ENCODE measurements at regions not wholly inside any gene's neighbourhood (a gene's known extent, or its start where the extent isn't known, plus 50 kb on each side); places are given as distances from the start of the nearest gene placed in this dataset.

GRCh38 chr4:64880557-64880956 lies 471.3 kb upstream of the TECRL start:
- TF ChIP-seq FOXK2 (IDR thresholded peaks at IDR 0.05), result no peak
- no peak for TF ChIP-seq FOXM1 (IDR thresholded peaks at IDR 0.05; ENCODE audit: borderline replicate concordance)
- no peak for TF ChIP-seq SUZ12 (IDR thresholded peaks at IDR 0.05)
- no peak for TF ChIP-seq ZNF384 (IDR thresholded peaks at IDR 0.05)
- TF ChIP-seq HDGF (IDR thresholded peaks at IDR 0.05; ENCODE audit: borderline replicate concordance), result no peak
- no peak for TF ChIP-seq SP1 (IDR thresholded peaks at IDR 0.05)
- no peak for DNase-seq (ENCODE audit: extremely low spot score)
- ChIA-PET POLR2A (no interaction called here), CTCF (no interaction called here)

GRCh38 chr4:64876021-64876420 lies 466.8 kb upstream of the TECRL start:
- TF ChIP-seq BHLHE40 (IDR thresholded peaks at IDR 0.05; ENCODE audit: borderline replicate concordance), result no peak
- no peak for TF ChIP-seq FOXA1 (IDR thresholded peaks at IDR 0.05)
- no peak for TF ChIP-seq CTBP1 (IDR thresholded peaks at IDR 0.05; ENCODE audit: borderline replicate concordance)
- no peak for TF ChIP-seq SP1 (IDR thresholded peaks at IDR 0.05)
- TF ChIP-seq ARNT (IDR thresholded peaks at IDR 0.05), result no peak
- no peak for TF ChIP-seq ZNF384 (IDR thresholded peaks at IDR 0.05)
- TF ChIP-seq LEF1 (IDR thresholded peaks at IDR 0.05; ENCODE audit: borderline replicate concordance), result no peak
- ChIA-PET CTCF (no interaction called here), POLR2A (no interaction called here)
- no peak for DNase-seq (ENCODE audit: extremely low spot score)

- TF ChIP-seq CTBP1 (IDR thresholded peaks at IDR 0.05; ENCODE audit: borderline replicate concordance), result no peak
- TF ChIP-seq FOXK2 (IDR thresholded peaks at IDR 0.05), result no peak
- TF ChIP-seq ARNT (IDR thresholded peaks at IDR 0.05), result no peak
- TF ChIP-seq PKNOX1 (IDR thresholded peaks at IDR 0.05), result no peak
- CTCF ChIA-PET, result no interaction called here
- no peak for DNase-seq (ENCODE audit: extremely low spot score)
- POLR2A ChIA-PET, result no interaction called here
Measured at GRCh38 chr4:64870558-64870957, 461.3 kb upstream of the TECRL start.

GRCh38 chr4:64857815-64858214 lies 448.6 kb upstream of the TECRL start:
- TF ChIP-seq TARDBP (IDR thresholded peaks at IDR 0.05) (no peak), ARNT (IDR thresholded peaks at IDR 0.05) (no peak), BHLHE40 (IDR thresholded peaks at IDR 0.05; ENCODE audit: borderline replicate concordance) (no peak), CTBP1 (IDR thresholded peaks at IDR 0.05; ENCODE audit: borderline replicate concordance) (no peak)
- ChIA-PET POLR2A (no interaction called here), CTCF (no interaction called here)
- no peak for DNase-seq (ENCODE audit: extremely low spot score)

GRCh38 chr4:64857198-64857597 lies 447.9 kb upstream of the TECRL start:
- DNase-seq (ENCODE audit: extremely low spot score), result no peak
- no peak for TF ChIP-seq FOXK2 (IDR thresholded peaks at IDR 0.05)
- TF ChIP-seq PKNOX1 (IDR thresholded peaks at IDR 0.05), result no peak
- no peak for TF ChIP-seq BHLHE40 (IDR thresholded peaks at IDR 0.05; ENCODE audit: borderline replicate concordance)
- no peak for TF ChIP-seq FOXM1 (IDR thresholded peaks at IDR 0.05; ENCODE audit: borderline replicate concordance)
- TF ChIP-seq ELF4 (IDR thresholded peaks at IDR 0.05), result no peak
- TF ChIP-seq CTBP1 (IDR thresholded peaks at IDR 0.05; ENCODE audit: borderline replicate concordance), result no peak
- no peak for TF ChIP-seq HDGF (IDR thresholded peaks at IDR 0.05; ENCODE audit: borderline replicate concordance)
- no peak for TF ChIP-seq FOXA1 (IDR thresholded peaks at IDR 0.05)
- no peak for TF ChIP-seq L3MBTL2 (conservative IDR thresholded peaks at IDR 0.05)
- no peak for TF ChIP-seq ZNF384 (IDR thresholded peaks at IDR 0.05)
- TF ChIP-seq SUZ12 (IDR thresholded peaks at IDR 0.05), result no peak
- TF ChIP-seq TARDBP (IDR thresholded peaks at IDR 0.05), result no peak
- TF ChIP-seq ARNT (IDR thresholded peaks at IDR 0.05), result no peak
- no peak for TF ChIP-seq LEF1 (IDR thresholded peaks at IDR 0.05; ENCODE audit: borderline replicate concordance)
- no peak for TF ChIP-seq NFRKB (IDR thresholded peaks at IDR 0.05)
- no peak for TF ChIP-seq SP1 (IDR thresholded peaks at IDR 0.05)
- POLR2A ChIA-PET, result no interaction called here
- CTCF ChIA-PET, result no interaction called here

GRCh38 chr4:64846417-64846816 lies 437.2 kb upstream of the TECRL start:
- DNase-seq (ENCODE audit: extremely low spot score), result no peak
- POLR2A ChIA-PET, result no interaction called here
- CTCF ChIA-PET, result no interaction called here
- TF ChIP-seq HDGF (IDR thresholded peaks at IDR 0.05; ENCODE audit: borderline replicate concordance), result no peak
- TF ChIP-seq CTBP1 (IDR thresholded peaks at IDR 0.05; ENCODE audit: borderline replicate concordance), result no peak

- ChIA-PET CTCF (no interaction called here), POLR2A (no interaction called here)
- DNase-seq (ENCODE audit: extremely low spot score), result peak; percentile 8
- TF ChIP-seq SUZ12 (IDR thresholded peaks at IDR 0.05), result no peak
- TF ChIP-seq FOXM1 (IDR thresholded peaks at IDR 0.05; ENCODE audit: borderline replicate concordance), result no peak
- no peak for TF ChIP-seq TARDBP (IDR thresholded peaks at IDR 0.05)
- TF ChIP-seq NFRKB (IDR thresholded peaks at IDR 0.05), result no peak
- no peak for TF ChIP-seq FOXA1 (IDR thresholded peaks at IDR 0.05)
- no peak for TF ChIP-seq ZNF384 (IDR thresholded peaks at IDR 0.05)
- peak; percentile 63 for TF ChIP-seq PKNOX1 (IDR thresholded peaks at IDR 0.05)
Measured at GRCh38 chr4:64829749-64830148, 420.5 kb upstream of the TECRL start.

- no peak for DNase-seq (ENCODE audit: extremely low spot score)
- no peak for TF ChIP-seq FOXM1 (IDR thresholded peaks at IDR 0.05; ENCODE audit: borderline replicate concordance)
- TF ChIP-seq BHLHE40 (IDR thresholded peaks at IDR 0.05; ENCODE audit: borderline replicate concordance), result no peak
- TF ChIP-seq CTBP1 (IDR thresholded peaks at IDR 0.05; ENCODE audit: borderline replicate concordance), result no peak
- TF ChIP-seq FOXK2 (IDR thresholded peaks at IDR 0.05), result no peak
- TF ChIP-seq FOXA1 (IDR thresholded peaks at IDR 0.05), result no peak
- TF ChIP-seq TARDBP (IDR thresholded peaks at IDR 0.05), result no peak
- TF ChIP-seq HDGF (IDR thresholded peaks at IDR 0.05; ENCODE audit: borderline replicate concordance), result no peak
- no peak for TF ChIP-seq NFRKB (IDR thresholded peaks at IDR 0.05)
- TF ChIP-seq L3MBTL2 (conservative IDR thresholded peaks at IDR 0.05), result no peak
- no peak for TF ChIP-seq ZNF384 (IDR thresholded peaks at IDR 0.05)
- no peak for TF ChIP-seq ELF4 (IDR thresholded peaks at IDR 0.05)
- TF ChIP-seq SP1 (IDR thresholded peaks at IDR 0.05), result no peak
- TF ChIP-seq PKNOX1 (IDR thresholded peaks at IDR 0.05), result no peak
- no peak for TF ChIP-seq LEF1 (IDR thresholded peaks at IDR 0.05; ENCODE audit: borderline replicate concordance)
- TF ChIP-seq SUZ12 (IDR thresholded peaks at IDR 0.05), result no peak
- TF ChIP-seq ARNT (IDR thresholded peaks at IDR 0.05), result no peak
- CTCF ChIA-PET, result no interaction called here
- POLR2A ChIA-PET, result no interaction called here
Measured at GRCh38 chr4:64824591-64824990, 415.3 kb upstream of the TECRL start.
